ENCODE measurements at regions not wholly inside any gene's neighbourhood (a gene's known extent, or its start where the extent isn't known, plus 50 kb on each side); places are given as distances from the start of the nearest gene placed in this dataset.

DNA sequence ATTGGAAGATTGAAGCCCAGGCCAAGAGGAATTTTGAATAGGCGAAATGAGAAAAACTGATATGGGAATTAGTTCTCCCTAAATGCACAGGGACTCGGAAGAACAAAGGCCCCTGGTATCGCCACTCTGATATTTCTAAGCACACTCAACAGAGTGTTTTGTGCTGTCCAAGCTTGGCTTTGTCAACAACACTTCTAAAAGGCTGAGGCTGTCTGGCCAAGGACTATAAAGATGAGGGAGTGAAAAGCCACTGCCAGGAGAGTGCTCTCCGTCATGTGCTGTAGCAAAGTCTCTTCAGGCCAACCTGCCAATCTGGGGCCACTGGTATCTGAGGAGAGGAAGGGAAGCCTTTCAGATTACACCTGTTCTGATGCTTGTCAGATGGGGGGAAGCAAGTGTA, 611.2 kb upstream of the PIK3C3 start:
- TF ChIP-seq, protein P1, sequence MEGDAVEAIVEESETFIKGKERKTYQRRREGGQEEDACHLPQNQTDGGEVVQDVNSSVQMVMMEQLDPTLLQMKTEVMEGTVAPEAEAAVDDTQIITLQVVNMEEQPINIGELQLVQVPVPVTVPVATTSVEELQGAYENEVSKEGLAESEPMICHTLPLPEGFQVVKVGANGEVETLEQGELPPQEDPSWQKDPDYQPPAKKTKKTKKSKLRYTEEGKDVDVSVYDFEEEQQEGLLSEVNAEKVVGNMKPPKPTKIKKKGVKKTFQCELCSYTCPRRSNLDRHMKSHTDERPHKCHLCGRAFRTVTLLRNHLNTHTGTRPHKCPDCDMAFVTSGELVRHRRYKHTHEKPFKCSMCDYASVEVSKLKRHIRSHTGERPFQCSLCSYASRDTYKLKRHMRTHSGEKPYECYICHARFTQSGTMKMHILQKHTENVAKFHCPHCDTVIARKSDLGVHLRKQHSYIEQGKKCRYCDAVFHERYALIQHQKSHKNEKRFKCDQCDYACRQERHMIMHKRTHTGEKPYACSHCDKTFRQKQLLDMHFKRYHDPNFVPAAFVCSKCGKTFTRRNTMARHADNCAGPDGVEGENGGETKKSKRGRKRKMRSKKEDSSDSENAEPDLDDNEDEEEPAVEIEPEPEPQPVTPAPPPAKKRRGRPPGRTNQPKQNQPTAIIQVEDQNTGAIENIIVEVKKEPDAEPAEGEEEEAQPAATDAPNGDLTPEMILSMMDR (IDR thresholded peaks at IDR 0.05): no peak
- TF ChIP-seq EZH2 (IDR thresholded peaks at IDR 0.05): no peak
- TF ChIP-seq EZH2phosphoT487 (IDR thresholded peaks at IDR 0.05): no peak
